PFSK-1 (cell line): ENCODE measurements at regions not wholly inside any gene's neighbourhood (a gene's known extent, or its start where the extent isn't known, plus 50 kb on each side); places are given as distances from the start of the nearest gene placed in this dataset.

Experiments
- FOXP2 ChIP-seq: optimal IDR thresholded peaks from 2 replicates; pipeline ENCODE3; 2011; ENCODE audit warnings: borderline replicate concordance, control low read depth, inconsistent platforms; ENCODE audit not compliant: insufficient read depth; ENCODE audit errors: extremely low read length, extremely low read depth
- POLR2AphosphoS5 ChIP-seq: IDR thresholded peaks from 2 replicates; pipeline ENCODE4 v1.6.1; 2012; ENCODE audit warnings: low read depth, mild to moderate bottlenecking, control low read depth, low read length, moderate library complexity
- TAF1 ChIP-seq: IDR thresholded peaks from 2 replicates; pipeline ENCODE4 v1.6.1; 2012; ENCODE audit warnings: low read length, control low read depth, borderline replicate concordance; ENCODE audit not compliant: insufficient read depth
- TF ChIP-seq, protein P1 (sequence below), 2 experiments: IDR thresholded peaks; 2 replicates each; pipeline versions ENCODE4 v1.6.1 to v1.8.0; 2011 to 2012; ENCODE audit warnings: low read depth in 2 of 2, low read length in 2 of 2, control low read depth in 1 of 2, inconsistent platforms in 1 of 2, mild to moderate bottlenecking in 1 of 2, moderate library complexity in 1 of 2; ENCODE audit not compliant: insufficient read depth in 1 of 2

DNA sequence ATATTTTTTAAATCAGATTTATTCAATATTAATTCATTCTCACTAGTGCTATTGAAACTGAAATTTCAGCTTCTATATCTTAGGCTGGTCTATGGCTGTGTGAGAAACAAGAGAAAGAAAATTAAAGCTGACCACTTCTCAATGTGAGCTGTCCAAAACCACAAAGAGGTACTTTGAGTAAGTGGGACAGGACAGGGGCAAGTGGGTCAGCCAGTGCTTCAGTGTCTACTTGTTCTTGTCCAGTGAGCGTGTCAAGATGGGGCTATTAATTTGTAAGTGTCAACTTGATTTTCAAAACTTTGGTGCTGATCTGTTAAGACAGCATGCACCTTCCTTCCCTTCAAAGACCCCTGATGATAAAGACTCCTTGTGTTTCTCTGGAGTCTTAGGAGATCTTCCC lies 533.9 kb downstream of the PLPP3 start:
- no peak for TF ChIP-seq POLR2AphosphoS5
- no peak for TF ChIP-seq TAF1
- TF ChIP-seq, protein P1, sequence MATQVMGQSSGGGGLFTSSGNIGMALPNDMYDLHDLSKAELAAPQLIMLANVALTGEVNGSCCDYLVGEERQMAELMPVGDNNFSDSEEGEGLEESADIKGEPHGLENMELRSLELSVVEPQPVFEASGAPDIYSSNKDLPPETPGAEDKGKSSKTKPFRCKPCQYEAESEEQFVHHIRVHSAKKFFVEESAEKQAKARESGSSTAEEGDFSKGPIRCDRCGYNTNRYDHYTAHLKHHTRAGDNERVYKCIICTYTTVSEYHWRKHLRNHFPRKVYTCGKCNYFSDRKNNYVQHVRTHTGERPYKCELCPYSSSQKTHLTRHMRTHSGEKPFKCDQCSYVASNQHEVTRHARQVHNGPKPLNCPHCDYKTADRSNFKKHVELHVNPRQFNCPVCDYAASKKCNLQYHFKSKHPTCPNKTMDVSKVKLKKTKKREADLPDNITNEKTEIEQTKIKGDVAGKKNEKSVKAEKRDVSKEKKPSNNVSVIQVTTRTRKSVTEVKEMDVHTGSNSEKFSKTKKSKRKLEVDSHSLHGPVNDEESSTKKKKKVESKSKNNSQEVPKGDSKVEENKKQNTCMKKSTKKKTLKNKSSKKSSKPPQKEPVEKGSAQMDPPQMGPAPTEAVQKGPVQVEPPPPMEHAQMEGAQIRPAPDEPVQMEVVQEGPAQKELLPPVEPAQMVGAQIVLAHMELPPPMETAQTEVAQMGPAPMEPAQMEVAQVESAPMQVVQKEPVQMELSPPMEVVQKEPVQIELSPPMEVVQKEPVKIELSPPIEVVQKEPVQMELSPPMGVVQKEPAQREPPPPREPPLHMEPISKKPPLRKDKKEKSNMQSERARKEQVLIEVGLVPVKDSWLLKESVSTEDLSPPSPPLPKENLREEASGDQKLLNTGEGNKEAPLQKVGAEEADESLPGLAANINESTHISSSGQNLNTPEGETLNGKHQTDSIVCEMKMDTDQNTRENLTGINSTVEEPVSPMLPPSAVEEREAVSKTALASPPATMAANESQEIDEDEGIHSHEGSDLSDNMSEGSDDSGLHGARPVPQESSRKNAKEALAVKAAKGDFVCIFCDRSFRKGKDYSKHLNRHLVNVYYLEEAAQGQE (IDR thresholded peaks at IDR 0.05; ENCODE audit: insufficient read depth in 1 of 2, low read depth in 2 of 2, low read length in 2 of 2): no peak
- TF ChIP-seq FOXP2: no peak
